ENCODE measurements at regions not wholly inside any gene's neighbourhood (a gene's known extent, or its start where the extent isn't known, plus 50 kb on each side); places are given as distances from the start of the nearest gene placed in this dataset.

- H3K4me1 Mint-ChIP-seq: peaks cover 26% of the 10 kb centered on the region
- no peak overlapping the region for H3K4me2 ChIP-seq
- H3K79me2 ChIP-seq (replicated peaks; ENCODE audit: insufficient read depth): peaks cover 9% of the 10 kb centered on the region
These were observed 107.6 kb downstream of the NAV1 start for GRCh38 chr1:201646411-201647022.

More at GRCh38 chr1:201646411-201647022, 107.6 kb downstream of the NAV1 start:
- Histone ChIP-seq H4K20me1 (replicated peaks; ENCODE audit: insufficient read depth) (0 out of 2 replicates have a peak, but pooled peaks cover 5% of the 10 kb centered on the region), H3K36me3 (ENCODE audit: insufficient read depth) (no peaks in the 10 kb centered on the region), H3K27me3 (ENCODE audit: insufficient read depth) (peaks cover 43% of the 10 kb centered on the region), H3F3A (replicated peaks; ENCODE audit: low read depth) (no peaks in the 10 kb centered on the region), H3K9me2 (ENCODE audit: insufficient read depth) (0 out of 2 replicates have a peak, but pooled peaks cover 4% of the 10 kb centered on the region), H3K4me1 (ENCODE audit: insufficient read depth) (peaks cover 16% of the 10 kb centered on the region), H3K4me3 (no peak overlapping the region), H2AFZ (no peak overlapping the region), H3K27ac (ENCODE audit: low read depth) (no peak overlapping the region)
- DNase-seq (ENCODE audit: low spot score) (no peak), ATAC-seq (no peak)
- no peaks in the 10 kb centered on the region; the same call in 1 of the 3 replicates for H3K36me3 Mint-ChIP-seq (ENCODE audit: low read depth)
- no peak overlapping the region for H3K27ac Mint-ChIP-seq
- H3K9me3 Mint-ChIP-seq: no peaks in the 10 kb centered on the region
- H3K27me3 Mint-ChIP-seq (ENCODE audit: insufficient read depth, low read depth, poor library complexity): peaks cover 25% of the 10 kb centered on the region
- TF ChIP-seq JUNB (IDR thresholded peaks at IDR 0.05; ENCODE audit: unreplicated experiment) (no peak), NANOG (IDR thresholded peaks at IDR 0.05; ENCODE audit: borderline replicate concordance) (no peak), ZNF114 (CRISPR knock-in tag; IDR thresholded peaks at IDR 0.05) (no peak), ZNF331 (CRISPR knock-in tag; IDR thresholded peaks at IDR 0.05; ENCODE audit: low read depth) (no peak), REST (IDR thresholded peaks at IDR 0.05; ENCODE audit: unreplicated experiment) (no peak), EZH2 (IDR thresholded peaks at IDR 0.05; ENCODE audit: low read depth, unreplicated experiment) (no peak), POLR2AphosphoS5 (IDR thresholded peaks at IDR 0.05; ENCODE audit: low read depth) (no peak), CREB1 (CRISPR knock-in tag; IDR thresholded peaks at IDR 0.05; ENCODE audit: low read depth) (no peak), STAT1 (IDR thresholded peaks at IDR 0.05; ENCODE audit: unreplicated experiment) (no peak), EZH2phosphoT487 (IDR thresholded peaks at IDR 0.05; ENCODE audit: unreplicated experiment) (no peak)
- TF ChIP-seq, protein P1, sequence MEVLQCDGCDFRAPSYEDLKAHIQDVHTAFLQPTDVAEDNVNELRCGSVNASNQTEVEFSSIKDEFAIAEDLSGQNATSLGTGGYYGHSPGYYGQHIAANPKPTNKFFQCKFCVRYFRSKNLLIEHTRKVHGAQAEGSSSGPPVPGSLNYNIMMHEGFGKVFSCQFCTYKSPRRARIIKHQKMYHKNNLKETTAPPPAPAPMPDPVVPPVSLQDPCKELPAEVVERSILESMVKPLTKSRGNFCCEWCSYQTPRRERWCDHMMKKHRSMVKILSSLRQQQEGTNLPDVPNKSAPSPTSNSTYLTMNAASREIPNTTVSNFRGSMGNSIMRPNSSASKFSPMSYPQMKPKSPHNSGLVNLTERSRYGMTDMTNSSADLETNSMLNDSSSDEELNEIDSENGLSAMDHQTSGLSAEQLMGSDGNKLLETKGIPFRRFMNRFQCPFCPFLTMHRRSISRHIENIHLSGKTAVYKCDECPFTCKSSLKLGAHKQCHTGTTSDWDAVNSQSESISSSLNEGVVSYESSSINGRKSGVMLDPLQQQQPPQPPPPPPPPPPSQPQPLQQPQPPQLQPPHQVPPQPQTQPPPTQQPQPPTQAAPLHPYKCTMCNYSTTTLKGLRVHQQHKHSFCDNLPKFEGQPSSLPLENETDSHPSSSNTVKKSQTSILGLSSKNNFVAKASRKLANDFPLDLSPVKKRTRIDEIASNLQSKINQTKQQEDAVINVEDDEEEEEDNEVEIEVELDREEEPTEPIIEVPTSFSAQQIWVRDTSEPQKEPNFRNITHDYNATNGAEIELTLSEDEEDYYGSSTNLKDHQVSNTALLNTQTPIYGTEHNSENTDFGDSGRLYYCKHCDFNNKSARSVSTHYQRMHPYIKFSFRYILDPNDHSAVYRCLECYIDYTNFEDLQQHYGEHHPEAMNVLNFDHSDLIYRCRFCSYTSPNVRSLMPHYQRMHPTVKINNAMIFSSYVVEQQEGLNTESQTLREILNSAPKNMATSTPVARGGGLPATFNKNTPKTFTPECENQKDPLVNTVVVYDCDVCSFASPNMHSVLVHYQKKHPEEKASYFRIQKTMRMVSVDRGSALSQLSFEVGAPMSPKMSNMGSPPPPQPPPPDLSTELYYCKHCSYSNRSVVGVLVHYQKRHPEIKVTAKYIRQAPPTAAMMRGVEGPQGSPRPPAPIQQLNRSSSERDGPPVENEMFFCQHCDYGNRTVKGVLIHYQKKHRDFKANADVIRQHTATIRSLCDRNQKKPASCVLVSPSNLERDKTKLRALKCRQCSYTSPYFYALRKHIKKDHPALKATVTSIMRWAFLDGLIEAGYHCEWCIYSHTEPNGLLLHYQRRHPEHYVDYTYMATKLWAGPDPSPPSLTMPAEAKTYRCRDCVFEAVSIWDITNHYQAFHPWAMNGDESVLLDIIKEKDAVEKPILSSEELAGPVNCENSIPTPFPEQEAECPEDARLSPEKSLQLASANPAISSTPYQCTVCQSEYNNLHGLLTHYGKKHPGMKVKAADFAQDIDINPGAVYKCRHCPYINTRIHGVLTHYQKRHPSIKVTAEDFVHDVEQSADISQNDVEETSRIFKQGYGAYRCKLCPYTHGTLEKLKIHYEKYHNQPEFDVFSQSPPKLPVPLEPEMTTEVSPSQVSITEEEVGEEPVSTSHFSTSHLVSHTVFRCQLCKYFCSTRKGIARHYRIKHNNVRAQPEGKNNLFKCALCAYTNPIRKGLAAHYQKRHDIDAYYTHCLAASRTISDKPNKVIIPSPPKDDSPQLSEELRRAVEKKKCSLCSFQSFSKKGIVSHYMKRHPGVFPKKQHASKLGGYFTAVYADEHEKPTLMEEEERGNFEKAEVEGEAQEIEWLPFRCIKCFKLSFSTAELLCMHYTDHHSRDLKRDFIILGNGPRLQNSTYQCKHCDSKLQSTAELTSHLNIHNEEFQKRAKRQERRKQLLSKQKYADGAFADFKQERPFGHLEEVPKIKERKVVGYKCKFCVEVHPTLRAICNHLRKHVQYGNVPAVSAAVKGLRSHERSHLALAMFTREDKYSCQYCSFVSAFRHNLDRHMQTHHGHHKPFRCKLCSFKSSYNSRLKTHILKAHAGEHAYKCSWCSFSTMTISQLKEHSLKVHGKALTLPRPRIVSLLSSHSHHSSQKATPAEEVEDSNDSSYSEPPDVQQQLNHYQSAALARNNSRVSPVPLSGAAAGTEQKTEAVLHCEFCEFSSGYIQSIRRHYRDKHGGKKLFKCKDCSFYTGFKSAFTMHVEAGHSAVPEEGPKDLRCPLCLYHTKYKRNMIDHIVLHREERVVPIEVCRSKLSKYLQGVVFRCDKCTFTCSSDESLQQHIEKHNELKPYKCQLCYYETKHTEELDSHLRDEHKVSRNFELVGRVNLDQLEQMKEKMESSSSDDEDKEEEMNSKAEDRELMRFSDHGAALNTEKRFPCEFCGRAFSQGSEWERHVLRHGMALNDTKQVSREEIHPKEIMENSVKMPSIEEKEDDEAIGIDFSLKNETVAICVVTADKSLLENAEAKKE (CRISPR knock-in tag; IDR thresholded peaks at IDR 0.05): no peak
- TF ChIP-seq, protein P2, sequence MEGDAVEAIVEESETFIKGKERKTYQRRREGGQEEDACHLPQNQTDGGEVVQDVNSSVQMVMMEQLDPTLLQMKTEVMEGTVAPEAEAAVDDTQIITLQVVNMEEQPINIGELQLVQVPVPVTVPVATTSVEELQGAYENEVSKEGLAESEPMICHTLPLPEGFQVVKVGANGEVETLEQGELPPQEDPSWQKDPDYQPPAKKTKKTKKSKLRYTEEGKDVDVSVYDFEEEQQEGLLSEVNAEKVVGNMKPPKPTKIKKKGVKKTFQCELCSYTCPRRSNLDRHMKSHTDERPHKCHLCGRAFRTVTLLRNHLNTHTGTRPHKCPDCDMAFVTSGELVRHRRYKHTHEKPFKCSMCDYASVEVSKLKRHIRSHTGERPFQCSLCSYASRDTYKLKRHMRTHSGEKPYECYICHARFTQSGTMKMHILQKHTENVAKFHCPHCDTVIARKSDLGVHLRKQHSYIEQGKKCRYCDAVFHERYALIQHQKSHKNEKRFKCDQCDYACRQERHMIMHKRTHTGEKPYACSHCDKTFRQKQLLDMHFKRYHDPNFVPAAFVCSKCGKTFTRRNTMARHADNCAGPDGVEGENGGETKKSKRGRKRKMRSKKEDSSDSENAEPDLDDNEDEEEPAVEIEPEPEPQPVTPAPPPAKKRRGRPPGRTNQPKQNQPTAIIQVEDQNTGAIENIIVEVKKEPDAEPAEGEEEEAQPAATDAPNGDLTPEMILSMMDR (conservative IDR thresholded peaks at IDR 0.05; ENCODE audit: low read depth in 2 of 2): no peak
- TF ChIP-seq, protein P3, sequence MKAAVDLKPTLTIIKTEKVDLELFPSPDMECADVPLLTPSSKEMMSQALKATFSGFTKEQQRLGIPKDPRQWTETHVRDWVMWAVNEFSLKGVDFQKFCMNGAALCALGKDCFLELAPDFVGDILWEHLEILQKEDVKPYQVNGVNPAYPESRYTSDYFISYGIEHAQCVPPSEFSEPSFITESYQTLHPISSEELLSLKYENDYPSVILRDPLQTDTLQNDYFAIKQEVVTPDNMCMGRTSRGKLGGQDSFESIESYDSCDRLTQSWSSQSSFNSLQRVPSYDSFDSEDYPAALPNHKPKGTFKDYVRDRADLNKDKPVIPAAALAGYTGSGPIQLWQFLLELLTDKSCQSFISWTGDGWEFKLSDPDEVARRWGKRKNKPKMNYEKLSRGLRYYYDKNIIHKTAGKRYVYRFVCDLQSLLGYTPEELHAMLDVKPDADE (IDR thresholded peaks at IDR 0.05): no peak
- H3K4me3 Mint-ChIP-seq: peak overlapping the region; percentile 34; the same call in 2 of the 3 replicates
